ENCODE measurements at regions not wholly inside any gene's neighbourhood (a gene's known extent, or its start where the extent isn't known, plus 50 kb on each side); places are given as distances from the start of the nearest gene placed in this dataset.

DNA sequence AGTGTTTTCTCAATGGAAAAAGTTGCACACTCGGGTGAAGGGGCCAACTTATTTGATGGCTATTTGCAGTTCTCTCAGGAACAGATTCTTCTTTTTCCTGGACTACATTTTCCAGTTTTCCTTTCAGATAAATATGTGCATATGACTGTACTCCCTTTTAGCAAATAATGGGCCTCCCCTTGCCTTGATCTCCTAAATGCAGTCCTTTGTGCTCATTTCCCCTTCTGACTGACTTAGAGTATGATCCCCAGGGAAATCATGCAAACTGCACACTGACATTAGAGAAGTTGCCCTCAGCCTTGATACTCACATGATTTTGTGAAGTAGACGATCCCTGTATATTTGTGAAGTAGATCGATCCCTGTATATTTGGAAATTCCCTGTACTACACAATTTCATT, 492.9 kb upstream of the NOVA1 start:
- no peak for TF ChIP-seq EZH2phosphoT487 (IDR thresholded peaks at IDR 0.05; ENCODE audit: insufficient read depth, low read depth)
- no peak for TF ChIP-seq EZH2 (IDR thresholded peaks at IDR 0.05; ENCODE audit: insufficient read depth, poor library complexity, severe bottlenecking)
